GM12873 (cell line): ENCODE measurements at regions not wholly inside any gene's neighbourhood (a gene's known extent, or its start where the extent isn't known, plus 50 kb on each side); places are given as distances from the start of the nearest gene placed in this dataset.

Source experiments
- TF ChIP-seq, protein P1 (sequence below): IDR thresholded peaks from 2 replicates; pipeline ENCODE4 v1.5.1; 2012; ENCODE audit warnings: low read depth, mild to moderate bottlenecking, moderate library complexity, low read length, control low read depth; ENCODE audit not compliant: insufficient read depth; ENCODE audit errors: missing control alignments

DNA sequence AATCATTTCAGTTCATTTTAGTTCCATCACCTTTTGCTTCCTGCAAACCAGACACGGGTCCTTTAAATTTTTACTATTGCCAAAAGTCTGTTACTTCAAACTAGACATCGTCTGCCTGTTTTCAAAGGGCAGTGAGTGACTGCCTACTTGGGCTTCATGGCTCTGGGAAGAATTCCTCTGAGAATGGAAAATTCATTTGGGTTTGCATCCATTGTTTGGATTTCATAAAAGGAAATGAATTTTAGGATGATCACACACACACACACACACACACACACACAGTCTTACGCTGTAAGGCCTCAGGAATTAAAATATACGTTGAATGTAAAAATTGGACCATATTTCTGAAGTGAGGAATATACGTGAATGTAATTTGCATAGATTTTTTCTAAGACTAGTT is 1584.3 kb upstream of the ACVR2A start:
- TF ChIP-seq, protein P1, sequence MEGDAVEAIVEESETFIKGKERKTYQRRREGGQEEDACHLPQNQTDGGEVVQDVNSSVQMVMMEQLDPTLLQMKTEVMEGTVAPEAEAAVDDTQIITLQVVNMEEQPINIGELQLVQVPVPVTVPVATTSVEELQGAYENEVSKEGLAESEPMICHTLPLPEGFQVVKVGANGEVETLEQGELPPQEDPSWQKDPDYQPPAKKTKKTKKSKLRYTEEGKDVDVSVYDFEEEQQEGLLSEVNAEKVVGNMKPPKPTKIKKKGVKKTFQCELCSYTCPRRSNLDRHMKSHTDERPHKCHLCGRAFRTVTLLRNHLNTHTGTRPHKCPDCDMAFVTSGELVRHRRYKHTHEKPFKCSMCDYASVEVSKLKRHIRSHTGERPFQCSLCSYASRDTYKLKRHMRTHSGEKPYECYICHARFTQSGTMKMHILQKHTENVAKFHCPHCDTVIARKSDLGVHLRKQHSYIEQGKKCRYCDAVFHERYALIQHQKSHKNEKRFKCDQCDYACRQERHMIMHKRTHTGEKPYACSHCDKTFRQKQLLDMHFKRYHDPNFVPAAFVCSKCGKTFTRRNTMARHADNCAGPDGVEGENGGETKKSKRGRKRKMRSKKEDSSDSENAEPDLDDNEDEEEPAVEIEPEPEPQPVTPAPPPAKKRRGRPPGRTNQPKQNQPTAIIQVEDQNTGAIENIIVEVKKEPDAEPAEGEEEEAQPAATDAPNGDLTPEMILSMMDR, result no peak

DNA sequence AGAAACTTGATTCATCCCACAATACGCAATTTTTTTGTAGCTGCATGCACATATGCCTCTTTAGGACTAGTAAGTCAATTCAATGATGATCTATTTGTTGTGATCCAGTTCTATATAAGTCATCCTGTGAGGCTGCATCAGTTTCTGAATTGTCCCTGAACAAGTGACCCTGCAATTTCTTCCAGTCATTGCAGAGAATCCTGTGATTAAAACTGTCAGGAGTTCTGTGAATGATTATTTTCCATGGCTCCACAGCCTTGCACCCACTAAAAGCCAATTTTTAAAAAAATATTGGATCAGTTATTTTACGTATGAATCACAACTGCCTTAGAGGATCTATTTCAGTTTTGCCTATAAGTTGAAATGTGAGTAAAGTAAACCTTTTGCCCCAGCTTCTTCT is 1585.0 kb upstream of the ACVR2A start:
- TF ChIP-seq, protein P1, result no peak

DNA sequence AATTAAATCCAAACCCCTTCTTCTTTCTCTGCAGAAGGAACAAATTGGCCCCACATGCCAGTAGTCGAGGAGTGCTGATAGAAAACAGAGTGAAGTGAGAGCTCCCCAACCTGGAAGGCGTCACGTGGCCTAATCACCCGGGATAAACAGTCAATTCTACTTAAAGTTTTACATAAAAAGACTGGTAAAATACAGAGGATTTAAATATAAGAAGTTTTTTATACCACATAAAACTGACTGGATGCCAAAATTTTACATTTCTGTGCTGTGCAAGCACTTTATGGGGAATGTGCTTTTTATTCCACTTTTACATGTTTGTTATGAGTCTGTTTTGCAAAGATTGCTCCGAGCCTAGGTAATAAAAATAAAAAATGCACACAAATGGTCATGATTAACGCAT is 1586.8 kb upstream of the ACVR2A start:
- TF ChIP-seq, protein P1, result no peak

DNA sequence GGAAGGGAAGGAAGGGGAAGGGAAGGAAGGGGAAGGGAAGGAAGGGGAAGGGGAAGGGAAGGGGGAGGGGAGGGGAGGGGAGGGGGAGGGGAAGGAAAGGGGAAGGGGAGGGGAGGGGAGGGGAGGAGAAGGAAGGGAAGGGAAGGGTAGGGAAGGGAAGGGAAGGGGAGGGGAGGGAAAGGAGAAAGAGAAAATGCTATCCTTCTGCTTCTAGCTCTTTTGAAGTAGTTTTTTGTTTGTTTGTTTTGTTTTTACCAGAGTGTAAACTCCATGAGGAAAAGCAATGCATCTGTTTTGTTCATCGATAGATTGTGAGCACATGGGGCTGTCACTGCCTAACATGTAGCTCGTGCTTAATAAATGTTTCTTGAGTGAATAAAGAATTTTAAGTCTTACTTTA is 1592.7 kb upstream of the ACVR2A start:
- TF ChIP-seq, protein P1, result no peak

DNA sequence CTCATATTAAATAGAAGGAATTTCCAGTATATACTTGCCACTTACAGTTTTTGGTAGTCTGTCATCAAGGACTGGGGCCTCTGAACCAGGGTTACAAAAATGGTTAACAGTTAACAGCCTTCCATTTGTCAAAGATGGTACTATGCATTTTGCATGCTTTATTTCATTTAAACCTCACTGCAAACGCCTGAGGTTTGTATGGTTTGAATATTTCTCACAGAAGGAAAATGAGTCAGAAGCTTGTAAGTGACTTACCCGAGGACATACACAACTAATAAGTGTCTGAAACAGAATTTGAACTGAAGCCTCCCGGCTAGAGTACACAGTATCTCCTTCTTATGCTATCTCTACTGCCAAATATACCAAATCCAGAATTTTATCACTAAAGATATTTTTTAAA is 1593.5 kb upstream of the ACVR2A start:
- TF ChIP-seq, protein P1, result no peak

DNA sequence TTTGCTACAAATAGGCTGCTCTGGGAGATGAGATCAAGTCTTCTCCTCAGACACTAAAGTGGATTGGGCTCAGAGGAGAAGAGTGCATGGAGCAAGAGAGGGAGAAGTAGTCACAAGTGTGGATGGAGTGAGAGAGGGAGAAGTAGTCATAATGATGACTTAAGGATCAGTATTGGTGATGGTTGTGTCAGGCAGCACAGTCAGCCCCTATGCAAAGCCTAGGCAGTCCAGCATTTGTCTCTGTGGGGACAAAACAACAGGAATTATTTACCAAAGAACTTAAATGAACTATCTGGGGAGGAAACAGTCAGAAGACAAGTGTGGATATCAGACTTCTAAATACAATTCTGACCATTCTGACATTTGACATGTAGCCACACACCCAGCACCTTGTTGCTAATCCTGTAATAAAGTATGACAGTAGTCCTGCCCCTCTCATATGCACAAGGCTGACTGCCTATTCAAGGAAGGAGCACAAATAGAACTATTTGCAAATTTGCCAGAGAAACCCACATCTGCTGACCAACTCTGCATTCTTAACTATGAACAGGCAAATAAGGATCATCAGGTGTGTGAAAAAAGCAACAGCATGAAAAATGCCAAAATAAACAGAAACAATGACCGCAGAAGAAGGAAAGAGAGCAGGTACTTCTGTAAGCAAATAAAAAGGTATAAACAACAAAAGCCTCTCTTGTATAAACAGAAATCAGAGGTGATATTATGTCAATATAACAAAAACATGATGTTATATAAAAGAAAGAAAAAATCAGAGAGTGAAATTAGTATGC is 1597.9 kb upstream of the ACVR2A start:
- TF ChIP-seq, protein P1, result no peak

DNA sequence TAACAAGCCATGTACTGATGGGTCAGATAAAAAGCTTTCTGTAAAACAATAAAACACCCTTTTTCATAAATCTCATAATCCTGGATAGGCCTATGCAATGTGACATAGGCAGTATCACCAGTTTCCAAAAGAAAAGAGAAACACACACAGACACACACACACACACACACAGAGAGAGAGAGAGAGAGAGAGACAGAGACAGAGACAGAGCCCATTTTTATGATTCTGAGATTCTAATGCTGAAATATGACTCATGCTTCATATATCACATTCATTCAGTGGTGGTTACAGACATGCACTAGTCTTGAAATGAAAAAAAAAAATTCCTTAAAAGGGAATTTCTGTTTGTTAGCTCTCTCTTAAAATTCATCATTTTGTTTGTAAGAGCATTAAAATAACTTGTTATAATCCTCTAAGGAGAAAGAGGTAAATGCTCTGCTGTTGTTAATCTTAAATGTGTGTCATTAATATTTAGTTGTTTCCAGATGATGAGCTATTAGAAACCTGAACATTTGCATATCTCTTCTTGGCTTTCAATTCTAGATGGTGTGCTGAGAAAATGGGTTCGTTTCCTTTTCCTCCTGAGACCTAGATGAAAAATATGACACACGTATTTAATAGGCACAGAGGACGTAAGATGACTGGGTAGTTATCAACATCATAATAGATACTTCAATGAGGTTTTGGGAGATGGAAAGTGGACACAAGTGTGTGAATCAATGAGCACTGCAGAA is 1598.7 kb upstream of the ACVR2A start:
- TF ChIP-seq, protein P1, result no peak
